ENCODE measurements at regions not wholly inside any gene's neighbourhood (a gene's known extent, or its start where the extent isn't known, plus 50 kb on each side); places are given as distances from the start of the nearest gene placed in this dataset.

DNA sequence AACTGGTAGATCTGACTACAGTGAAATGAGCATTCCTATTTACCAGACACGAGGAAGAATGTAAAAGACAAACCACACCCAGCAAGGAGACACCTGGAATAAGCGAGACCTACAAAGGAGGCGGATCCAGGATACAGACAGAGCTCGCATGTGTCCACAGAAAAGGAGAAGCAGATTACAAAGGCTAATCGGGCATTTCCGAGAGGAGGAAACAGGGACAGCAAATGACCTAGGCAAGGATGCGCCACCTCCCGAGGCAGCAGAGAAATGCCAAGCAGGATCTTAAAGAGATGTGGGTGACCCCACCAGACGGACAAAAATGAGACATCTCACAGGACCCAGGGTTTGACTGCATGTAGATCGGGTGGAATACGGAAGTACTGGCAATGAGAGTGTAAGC, 63.2 kb upstream of the IQSEC1 start:
- Mint-ChIP-seq H3K4me3 (no peak overlapping the region), H3K36me3 (ENCODE audit: low read depth) (no peaks in the 10 kb centered on the region), H3K27ac (no peak overlapping the region), H3K9me3 (no peaks in the 10 kb centered on the region), H3K27me3 (ENCODE audit: insufficient read depth) (no peaks in the 10 kb centered on the region), H3K4me1 (no peaks in the 10 kb centered on the region)
- Histone ChIP-seq H3K9ac (ENCODE audit: extremely low read depth, low read length, poor library complexity, severe bottlenecking) (no peak overlapping the region), H3K27me3 (ENCODE audit: control insufficient read depth, insufficient read depth, low read length, poor library complexity, severe bottlenecking) (no peaks in the 10 kb centered on the region), H3K4me3 (ENCODE audit: low read length) (no peak overlapping the region), H3K27ac (ENCODE audit: low read depth, low read length) (no peak overlapping the region), H3K36me3 (ENCODE audit: control insufficient read depth, insufficient read depth, low read length) (no peaks in the 10 kb centered on the region), H3K4me1 (ENCODE audit: control insufficient read depth, insufficient read depth, low read length) (no peaks in the 10 kb centered on the region), H3K9me3 (ENCODE audit: control insufficient read depth, low read length) (no peaks in the 10 kb centered on the region)
- WGBS, 2 experiments (ENCODE audit: insufficient coverage in 1 of 2, insufficient read length in 1 of 2) = 89 to 91% methylated on average over 11 of the region's 11 CpGs
- DNase-seq = peak; percentile 33
- TF ChIP-seq, protein P1, sequence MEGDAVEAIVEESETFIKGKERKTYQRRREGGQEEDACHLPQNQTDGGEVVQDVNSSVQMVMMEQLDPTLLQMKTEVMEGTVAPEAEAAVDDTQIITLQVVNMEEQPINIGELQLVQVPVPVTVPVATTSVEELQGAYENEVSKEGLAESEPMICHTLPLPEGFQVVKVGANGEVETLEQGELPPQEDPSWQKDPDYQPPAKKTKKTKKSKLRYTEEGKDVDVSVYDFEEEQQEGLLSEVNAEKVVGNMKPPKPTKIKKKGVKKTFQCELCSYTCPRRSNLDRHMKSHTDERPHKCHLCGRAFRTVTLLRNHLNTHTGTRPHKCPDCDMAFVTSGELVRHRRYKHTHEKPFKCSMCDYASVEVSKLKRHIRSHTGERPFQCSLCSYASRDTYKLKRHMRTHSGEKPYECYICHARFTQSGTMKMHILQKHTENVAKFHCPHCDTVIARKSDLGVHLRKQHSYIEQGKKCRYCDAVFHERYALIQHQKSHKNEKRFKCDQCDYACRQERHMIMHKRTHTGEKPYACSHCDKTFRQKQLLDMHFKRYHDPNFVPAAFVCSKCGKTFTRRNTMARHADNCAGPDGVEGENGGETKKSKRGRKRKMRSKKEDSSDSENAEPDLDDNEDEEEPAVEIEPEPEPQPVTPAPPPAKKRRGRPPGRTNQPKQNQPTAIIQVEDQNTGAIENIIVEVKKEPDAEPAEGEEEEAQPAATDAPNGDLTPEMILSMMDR (conservative IDR thresholded peaks at IDR 0.05) = no peak

- Histone ChIP-seq H3K9ac (ENCODE audit: extremely low read depth, low read length, poor library complexity, severe bottlenecking) (no peak overlapping the region), H3K4me3 (ENCODE audit: low read length) (no peak overlapping the region), H3K36me3 (ENCODE audit: control insufficient read depth, insufficient read depth, low read length) (no peaks in the 10 kb centered on the region), H3K27me3 (ENCODE audit: control insufficient read depth, insufficient read depth, low read length, poor library complexity, severe bottlenecking) (no peaks in the 10 kb centered on the region), H3K9me3 (ENCODE audit: control insufficient read depth, low read length) (no peaks in the 10 kb centered on the region), H3K27ac (ENCODE audit: low read depth, low read length) (no peak overlapping the region), H3K4me1 (ENCODE audit: control insufficient read depth, insufficient read depth, low read length) (no peaks in the 10 kb centered on the region)
- Mint-ChIP-seq H3K9me3 (no peaks in the 10 kb centered on the region), H3K27ac (no peak overlapping the region), H3K27me3 (ENCODE audit: insufficient read depth) (no peaks in the 10 kb centered on the region), H3K4me1 (no peaks in the 10 kb centered on the region), H3K4me3 (no peak overlapping the region), H3K36me3 (ENCODE audit: low read depth) (no peaks in the 10 kb centered on the region)
- DNase-seq = peak; percentile 49
- 82 to 85% methylated on average over 14 to 19 of the region's 19 CpGs for WGBS, 2 experiments (ENCODE audit: insufficient coverage in 1 of 2, insufficient read length in 1 of 2)
- TF ChIP-seq, protein P1 (conservative IDR thresholded peaks at IDR 0.05) = no peak
These were observed 62.6 kb upstream of the IQSEC1 start for GRCh38 chr3:13135811-13136321.

- Mint-ChIP-seq H3K4me3 (no peak overlapping the region), H3K4me1 (no peaks in the 10 kb centered on the region), H3K27me3 (ENCODE audit: insufficient read depth) (no peaks in the 10 kb centered on the region), H3K27ac (no peak overlapping the region), H3K9me3 (no peaks in the 10 kb centered on the region), H3K36me3 (ENCODE audit: low read depth) (no peaks in the 10 kb centered on the region)
- 91% methylated on average over 9 of the region's 9 CpGs; no CpG with 5 or more reads in 1 of the 2 experiments for WGBS, 2 experiments (ENCODE audit: insufficient coverage in 1 of 2, insufficient read length in 1 of 2)
- H3K36me3 ChIP-seq (ENCODE audit: control insufficient read depth, insufficient read depth, low read length) = no peaks in the 10 kb centered on the region
- TF ChIP-seq, protein P1 (conservative IDR thresholded peaks at IDR 0.05) = no peak
- DNase-seq = peak; percentile 41
- H3K9ac ChIP-seq (ENCODE audit: extremely low read depth, low read length, poor library complexity, severe bottlenecking) = no peak overlapping the region
- no peaks in the 10 kb centered on the region for H3K27me3 ChIP-seq (ENCODE audit: control insufficient read depth, insufficient read depth, low read length, poor library complexity, severe bottlenecking)
- H3K4me1 ChIP-seq (ENCODE audit: control insufficient read depth, insufficient read depth, low read length) = no peaks in the 10 kb centered on the region
- no peaks in the 10 kb centered on the region for H3K9me3 ChIP-seq (ENCODE audit: control insufficient read depth, low read length)
- no peak overlapping the region for H3K4me3 ChIP-seq (ENCODE audit: low read length)
- H3K27ac ChIP-seq (ENCODE audit: low read depth, low read length) = no peak overlapping the region
These were observed 62.1 kb upstream of the IQSEC1 start for GRCh38 chr3:13135251-13135810.

Measured in endodermal cell (in vitro differentiated cells).